ENCODE measurements at regions not wholly inside any gene's neighbourhood (a gene's known extent, or its start where the extent isn't known, plus 50 kb on each side); places are given as distances from the start of the nearest gene placed in this dataset.

DNA sequence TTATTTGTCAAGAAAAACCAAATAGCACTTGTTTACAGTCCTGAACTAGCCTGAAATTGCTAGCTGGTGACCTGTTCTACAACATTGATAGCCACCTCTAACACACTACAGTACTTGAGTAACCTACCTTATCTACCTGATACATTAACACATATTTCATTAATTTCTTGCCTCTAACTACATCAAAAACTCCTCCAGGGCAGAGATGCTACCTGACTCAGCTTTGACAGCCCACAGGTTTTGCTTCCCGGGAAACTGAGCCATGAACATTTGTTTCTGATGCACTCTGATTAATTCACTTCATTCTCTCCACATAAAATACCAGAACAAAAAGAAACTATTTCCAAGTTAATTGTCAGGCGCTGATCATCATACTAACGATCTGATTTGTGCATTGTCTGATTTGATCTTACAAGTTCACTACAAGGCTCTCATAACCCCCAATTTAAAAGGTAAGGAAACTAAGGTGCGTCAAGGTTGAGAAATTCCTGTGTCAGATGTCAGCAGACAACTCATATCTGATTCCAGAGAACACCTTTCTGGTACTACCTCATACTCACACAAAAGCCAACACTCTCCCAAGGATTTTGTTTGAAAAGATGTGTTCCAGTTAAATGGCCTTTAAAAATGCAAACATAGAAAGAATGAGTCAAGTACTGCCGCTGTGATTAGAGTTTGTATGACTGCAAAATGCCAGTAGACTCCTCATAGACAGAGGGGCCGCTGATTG is 768.7 kb downstream of the BCL11B start:
- DNase-seq (ENCODE audit: low read depth), result no peak
- no peak overlapping the region for H3K4me3 ChIP-seq (ENCODE audit: low read depth, low read length)
- no peak for TF ChIP-seq CTCF (IDR thresholded peaks at IDR 0.05; ENCODE audit: control insufficient read depth, extremely low read depth, insufficient read depth)

GRCh38 chr14:98507264-98507663 is 764.7 kb downstream of the BCL11B start:
- no peak overlapping the region for H3K4me3 ChIP-seq (ENCODE audit: low read depth, low read length)
- no peak for DNase-seq (ENCODE audit: low read depth)
- TF ChIP-seq CTCF (IDR thresholded peaks at IDR 0.05; ENCODE audit: control insufficient read depth, extremely low read depth, insufficient read depth), result no peak

- no peak for DNase-seq (ENCODE audit: low read depth)
- no peak overlapping the region for H3K4me3 ChIP-seq (ENCODE audit: low read depth, low read length)
- TF ChIP-seq CTCF (IDR thresholded peaks at IDR 0.05; ENCODE audit: control insufficient read depth, extremely low read depth, insufficient read depth), result no peak
These were observed 761.6 kb downstream of the BCL11B start for GRCh38 chr14:98510392-98510791.

DNA sequence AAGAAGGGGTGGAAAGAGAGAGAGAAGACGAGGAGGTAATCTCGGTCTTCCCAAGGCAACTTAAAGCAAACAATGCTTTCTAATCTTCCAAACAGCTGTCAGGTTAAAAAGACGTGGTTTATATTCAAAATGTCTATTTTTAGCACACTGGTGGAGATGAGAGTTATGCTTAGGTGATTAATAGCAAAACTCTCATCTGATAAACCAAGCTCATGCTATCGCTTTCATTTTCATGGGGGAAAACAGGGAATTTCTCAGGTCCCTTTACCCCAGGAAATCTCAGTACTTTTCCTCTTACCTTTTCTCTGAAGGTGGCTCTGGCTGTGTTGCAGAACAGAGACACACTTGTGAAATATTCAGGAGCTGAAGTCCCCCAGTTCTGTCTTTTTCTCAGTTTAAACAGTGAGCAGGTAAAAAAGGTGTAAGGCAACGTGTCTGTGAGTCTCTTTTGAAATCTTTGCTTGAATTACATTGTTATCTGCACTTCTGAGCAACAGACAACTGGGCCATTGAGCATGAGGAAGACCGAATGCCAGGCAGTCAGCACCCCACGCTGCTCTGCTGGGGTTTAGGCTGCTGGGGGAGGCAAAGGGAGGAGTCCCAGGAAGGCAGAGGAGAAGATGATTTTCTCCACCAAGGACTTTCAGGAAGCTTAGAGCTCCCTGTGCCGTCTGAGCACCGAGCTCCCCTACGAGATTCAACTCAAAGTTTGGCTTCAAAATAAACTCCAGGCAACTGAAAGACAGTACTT is 759.3 kb downstream of the BCL11B start:
- TF ChIP-seq CTCF (IDR thresholded peaks at IDR 0.05; ENCODE audit: control insufficient read depth, extremely low read depth, insufficient read depth), result no peak
- H3K4me3 ChIP-seq (ENCODE audit: low read depth, low read length), result no peak overlapping the region
- DNase-seq (ENCODE audit: low read depth), result no peak

DNA sequence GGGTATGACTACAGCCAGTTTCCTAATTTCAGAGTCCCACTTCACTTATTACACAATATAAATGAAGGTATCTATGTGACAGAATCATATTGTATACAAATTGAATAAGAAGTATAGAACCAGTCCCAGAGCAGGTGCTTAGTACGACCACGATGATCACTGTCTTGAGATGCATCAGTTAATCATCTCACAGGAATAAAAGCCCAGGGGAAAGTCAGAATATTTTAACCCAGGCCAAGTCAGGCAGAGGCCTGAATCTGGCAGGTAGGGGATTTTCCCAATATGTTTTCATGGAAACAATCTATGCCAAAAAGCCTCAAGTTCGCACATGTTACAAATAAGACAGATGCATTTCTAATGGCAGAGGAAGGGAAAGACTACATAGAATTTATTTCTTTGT is 758.4 kb downstream of the BCL11B start:
- TF ChIP-seq CTCF (IDR thresholded peaks at IDR 0.05; ENCODE audit: control insufficient read depth, extremely low read depth, insufficient read depth), result no peak
- DNase-seq (ENCODE audit: low read depth), result no peak

DNA sequence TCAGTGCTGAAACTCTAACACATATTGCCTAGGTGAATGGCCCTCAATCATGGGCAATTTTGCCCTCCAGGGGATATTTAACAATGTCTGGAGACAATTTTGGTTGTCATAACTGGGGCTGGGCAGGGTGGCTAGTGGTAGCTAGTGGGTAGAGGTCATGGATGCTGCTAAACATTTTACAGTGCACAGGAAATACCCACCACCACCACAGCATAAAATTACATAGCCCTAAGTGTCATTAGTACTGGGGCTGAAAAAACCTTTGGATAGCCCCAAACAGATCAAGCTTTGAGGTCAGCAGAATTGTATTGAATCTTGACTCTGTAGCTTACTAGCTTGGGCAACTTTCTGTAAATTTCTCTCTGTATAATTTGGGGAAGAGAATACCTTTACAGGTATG is 758.0 kb downstream of the BCL11B start:
- no peak for DNase-seq (ENCODE audit: low read depth)
- no peak for TF ChIP-seq CTCF (IDR thresholded peaks at IDR 0.05; ENCODE audit: control insufficient read depth, extremely low read depth, insufficient read depth)
- no peak overlapping the region for H3K4me3 ChIP-seq (ENCODE audit: low read depth, low read length)

More for the DNA sequence above, 758.4 kb downstream of the BCL11B start:
- H3K4me3 ChIP-seq (ENCODE audit: low read depth, low read length), result no peak overlapping the region

Measured in LNCaP clone FGC (cell line).